GM13977 (cell line): ENCODE measurements at regions not wholly inside any gene's neighbourhood (a gene's known extent, or its start where the extent isn't known, plus 50 kb on each side); places are given as distances from the start of the nearest gene placed in this dataset.

Experiments
- DNase-seq: peaks from one replicate; pipeline ENCODE4 v3.0.0; 2012; ENCODE audit warnings: low spot score
- in situ Hi-C: fragments of 300-500 bp; cut with MboI; formaldehyde crosslinking; loops from one replicate; pipeline ENCODE4 v1.12.0; 2022; ENCODE audit warnings: low sequenced_read_pairs, low pct_unique_long_range_greater_than_20kb, mixed read lengths, inconsistent platforms; ENCODE audit not compliant: unreplicated experiment
- TF ChIP-seq, protein P1 (sequence below): IDR thresholded peaks from 2 replicates; pipeline ENCODE4 v1.5.1; 2012; ENCODE audit warnings: mild to moderate bottlenecking, control low read depth; ENCODE audit not compliant: insufficient read depth; ENCODE audit errors: extremely low read depth, missing control alignments

GRCh38 chr2:12063210-12063609 lies 316.8 kb downstream of the LPIN1 start:
- in situ Hi-C loops, result no loop called here
- TF ChIP-seq, protein P1, sequence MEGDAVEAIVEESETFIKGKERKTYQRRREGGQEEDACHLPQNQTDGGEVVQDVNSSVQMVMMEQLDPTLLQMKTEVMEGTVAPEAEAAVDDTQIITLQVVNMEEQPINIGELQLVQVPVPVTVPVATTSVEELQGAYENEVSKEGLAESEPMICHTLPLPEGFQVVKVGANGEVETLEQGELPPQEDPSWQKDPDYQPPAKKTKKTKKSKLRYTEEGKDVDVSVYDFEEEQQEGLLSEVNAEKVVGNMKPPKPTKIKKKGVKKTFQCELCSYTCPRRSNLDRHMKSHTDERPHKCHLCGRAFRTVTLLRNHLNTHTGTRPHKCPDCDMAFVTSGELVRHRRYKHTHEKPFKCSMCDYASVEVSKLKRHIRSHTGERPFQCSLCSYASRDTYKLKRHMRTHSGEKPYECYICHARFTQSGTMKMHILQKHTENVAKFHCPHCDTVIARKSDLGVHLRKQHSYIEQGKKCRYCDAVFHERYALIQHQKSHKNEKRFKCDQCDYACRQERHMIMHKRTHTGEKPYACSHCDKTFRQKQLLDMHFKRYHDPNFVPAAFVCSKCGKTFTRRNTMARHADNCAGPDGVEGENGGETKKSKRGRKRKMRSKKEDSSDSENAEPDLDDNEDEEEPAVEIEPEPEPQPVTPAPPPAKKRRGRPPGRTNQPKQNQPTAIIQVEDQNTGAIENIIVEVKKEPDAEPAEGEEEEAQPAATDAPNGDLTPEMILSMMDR, result no peak

DNA sequence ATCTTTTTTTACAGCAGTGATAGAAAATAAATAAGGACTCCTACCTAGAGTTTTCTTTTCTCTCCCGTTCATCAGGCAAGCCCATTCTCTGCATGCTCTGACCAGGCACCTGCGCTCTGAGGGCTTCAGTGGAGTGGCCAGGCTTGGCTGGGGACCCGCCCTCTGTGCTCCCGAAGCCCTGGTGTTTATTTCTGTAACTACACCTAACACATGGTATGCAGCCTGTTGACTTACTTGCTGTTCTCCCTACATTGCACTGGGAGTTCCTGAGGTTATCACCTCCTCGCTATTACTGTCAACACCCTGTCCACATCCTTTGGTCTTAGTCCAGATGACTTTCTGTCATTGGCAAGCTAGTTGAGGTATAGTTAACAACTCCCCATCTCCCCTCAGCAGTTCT lies 317.7 kb downstream of the LPIN1 start:
- in situ Hi-C loops, result no loop called here
- no peak for DNase-seq
- TF ChIP-seq, protein P1, result no peak

More at GRCh38 chr2:12063210-12063609, 316.8 kb downstream of the LPIN1 start:
- no peak for DNase-seq

- TF ChIP-seq, protein P1, result no peak
- DNase-seq, result no peak
- in situ Hi-C loops, result no loop called here
Measured at GRCh38 chr2:12066116-12066515, 319.7 kb downstream of the LPIN1 start.

DNA sequence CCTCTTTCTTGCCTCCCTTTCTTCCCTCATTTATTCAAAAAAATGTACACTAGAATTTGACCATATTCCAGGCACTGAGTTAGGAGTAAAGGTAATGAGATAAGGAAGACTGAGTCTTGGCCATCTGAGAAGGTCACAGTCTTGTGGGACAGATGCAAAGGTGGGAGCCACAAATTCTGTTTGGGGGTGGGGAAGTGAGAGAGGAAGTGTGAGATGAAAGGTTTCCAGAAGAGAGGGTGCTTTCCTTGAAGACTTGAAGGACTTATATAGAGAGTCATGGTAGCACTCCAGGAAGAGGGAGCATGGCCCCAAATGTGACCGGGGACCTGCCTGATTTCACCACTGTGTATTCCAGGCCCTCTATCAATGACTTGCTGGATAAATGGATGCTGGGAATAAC lies 320.6 kb downstream of the LPIN1 start:
- TF ChIP-seq, protein P1, result no peak
- in situ Hi-C loops, result no loop called here
- DNase-seq, result no peak

GRCh38 chr2:12068796-12069538 lies 322.5 kb downstream of the LPIN1 start:
- DNase-seq, result no peak
- in situ Hi-C loops, result no loop called here
- TF ChIP-seq, protein P1, result no peak

- in situ Hi-C loops, result no loop called here
- DNase-seq, result no peak
- TF ChIP-seq, protein P1, result no peak
Measured at GRCh38 chr2:12070153-12070552, 323.7 kb downstream of the LPIN1 start.
